GM19043 (cell line): ENCODE measurements at regions not wholly inside any gene's neighbourhood (a gene's known extent, or its start where the extent isn't known, plus 50 kb on each side); places are given as distances from the start of the nearest gene placed in this dataset.
"Not testable (repeated sequence)": the region's sequence is repeated elsewhere in the genome, so short reads cannot be mapped to it uniquely, and the experiment has no call there.

Experiments used
- ATAC-seq: cut with Tn5 transposase; IDR thresholded peaks from one replicate; pipeline ENCODE4 v1.9.1; 2021; ENCODE audit warnings: low read depth; ENCODE audit not compliant: unreplicated experiment

GRCh38 chr13:75996582-75996981 lies 360.5 kb downstream of the LMO7 start:
- no peak for ATAC-seq

GRCh38 chr13:75995966-75996365 lies 359.8 kb downstream of the LMO7 start:
- no peak for ATAC-seq

- no peak for ATAC-seq
These were observed 357.7 kb downstream of the LMO7 start for GRCh38 chr13:75993823-75994222.

- ATAC-seq, result no peak
These were observed 357.1 kb downstream of the LMO7 start for GRCh38 chr13:75993241-75993640.

- peak; percentile 98 for ATAC-seq
These were observed 350.7 kb downstream of the LMO7 start for GRCh38 chr13:75986818-75987217.

- no peak for ATAC-seq
These were observed 349.0 kb downstream of the LMO7 start for GRCh38 chr13:75985132-75985531.

GRCh38 chr13:75978818-75979217 lies 342.7 kb downstream of the LMO7 start:
- ATAC-seq, result no peak

- no peak for ATAC-seq
These were observed 332.1 kb downstream of the LMO7 start for GRCh38 chr13:75968103-75968838.

GRCh38 chr13:75963302-75963701 lies 327.2 kb downstream of the LMO7 start:
- ATAC-seq, result no peak

- ATAC-seq, result no peak
These were observed 325.8 kb downstream of the LMO7 start for GRCh38 chr13:75961911-75962310.

- ATAC-seq, result peak; percentile 79
These were observed 324.4 kb downstream of the LMO7 start for GRCh38 chr13:75960538-75960994.

GRCh38 chr13:75959861-75960481 lies 323.8 kb downstream of the LMO7 start:
- ATAC-seq, result no peak

GRCh38 chr13:75953589-75953988 lies 317.5 kb downstream of the LMO7 start:
- not testable (repeated sequence) for ATAC-seq

GRCh38 chr13:75947448-75947847 lies 311.3 kb downstream of the LMO7 start:
- no peak for ATAC-seq

- ATAC-seq, result no peak
These were observed 310.6 kb downstream of the LMO7 start for GRCh38 chr13:75946536-75947284.

GRCh38 chr13:75945841-75946482 lies 309.8 kb downstream of the LMO7 start:
- no peak for ATAC-seq

GRCh38 chr13:75938811-75939560 lies 302.9 kb downstream of the LMO7 start:
- no peak for ATAC-seq

GRCh38 chr13:75936791-75937190 lies 300.7 kb downstream of the LMO7 start:
- ATAC-seq, result no peak

- ATAC-seq, result no peak
These were observed 299.7 kb downstream of the LMO7 start for GRCh38 chr13:75935805-75936204.

GRCh38 chr13:75934889-75935288 lies 298.8 kb downstream of the LMO7 start:
- ATAC-seq, result no peak
